CD4-positive, alpha-beta memory T cell (primary cell): ENCODE measurements at regions not wholly inside any gene's neighbourhood (a gene's known extent, or its start where the extent isn't known, plus 50 kb on each side); places are given as distances from the start of the nearest gene placed in this dataset.
A peak's percentile ranks its signal among the peaks of the same experiment; 100 is the strongest.

ENCODE experiments used
- CTCF ChIA-PET: fragments of 350-600 bp; sonication (Branson Sonifier 250); formaldehyde crosslinking; loops from one replicate; lab custom pipeline; 2021; ENCODE audit warnings: inconsistent platforms; ENCODE audit not compliant: partially characterized antibody; lab: Charles Lee
- POLR2A ChIA-PET: fragments of 350-600 bp; sonication (Branson Sonifier 250); formaldehyde crosslinking; loops from one replicate; lab custom pipeline; 2021; ENCODE audit not compliant: partially characterized antibody; lab: Charles Lee
- DNase-seq, 5 donors: peaks; one replicate each; pipeline versions ENCODE4 v3.0.0 to v3.0.0-alpha.2; 2020 to 2022; ENCODE audit warnings: mixed read lengths in 1 of 5
- H3K27ac ChIP-seq: one replicate; pipeline ENCODE4 v1.7.0; 2013; ENCODE audit warnings: low read depth, low read length
- H3K27me3 ChIP-seq: 2 replicates; pipeline ENCODE4 v1.7.0; 2013; ENCODE audit warnings: mild to moderate bottlenecking, low read length, moderate library complexity; ENCODE audit not compliant: insufficient read depth
- H3K36me3 ChIP-seq: 2 replicates; pipeline ENCODE4 v1.7.0; 2013; ENCODE audit warnings: mild to moderate bottlenecking, low read length, moderate library complexity; ENCODE audit not compliant: insufficient read depth
- H3K4me1 ChIP-seq: 2 replicates; pipeline ENCODE4 v1.7.0; 2013; ENCODE audit warnings: mild to moderate bottlenecking, low read length, moderate library complexity; ENCODE audit not compliant: insufficient read depth
- H3K4me3 ChIP-seq, 2 donors: one replicate each; pipeline ENCODE4 v1.7.0; 2013; ENCODE audit warnings: low read length in 2 of 2, mild to moderate bottlenecking in 1 of 2
- H3K9me3 ChIP-seq, 2 donors: one replicate each; pipeline ENCODE4 v1.7.0; 2013; ENCODE audit warnings: low read length in 2 of 2, control low read depth in 1 of 2; ENCODE audit not compliant: control insufficient read depth in 1 of 2
- H3K27ac Mint-ChIP-seq, 7 donors: one replicate each; pipeline ENCODE4 v1.8.0; 2020 to 2021; ENCODE audit warnings: mixed read lengths in 7 of 7, mild to moderate bottlenecking in 6 of 7, inconsistent platforms in 3 of 7, moderate library complexity in 3 of 7
- H3K27me3 Mint-ChIP-seq, 2 donors: one replicate each; pipeline ENCODE4 v1.8.0; 2020 to 2021; ENCODE audit warnings: mixed read lengths in 2 of 2
- H3K36me3 Mint-ChIP-seq, 2 donors: one replicate each; pipeline ENCODE4 v1.8.0; 2020 to 2021; ENCODE audit warnings: mixed read lengths in 2 of 2, inconsistent platforms in 1 of 2, mild to moderate bottlenecking in 1 of 2
- H3K4me1 Mint-ChIP-seq, 4 donors: one replicate each; pipeline ENCODE4 v1.8.0; 2020 to 2021; ENCODE audit warnings: mixed read lengths in 4 of 4, mild to moderate bottlenecking in 1 of 4
- H3K4me3 Mint-ChIP-seq, 8 donors: one replicate each; pipeline ENCODE4 v1.8.0; 2020 to 2021; ENCODE audit warnings: mixed read lengths in 8 of 8, mild to moderate bottlenecking in 7 of 8, moderate library complexity in 6 of 8, inconsistent platforms in 3 of 8
- H3K9me3 Mint-ChIP-seq, 8 donors: one replicate each; pipeline ENCODE4 v1.8.0; 2020 to 2021; ENCODE audit warnings: mixed read lengths in 8 of 8, mild to moderate bottlenecking in 5 of 8, inconsistent platforms in 3 of 8, moderate library complexity in 1 of 8
- intact Hi-C: fragments of 100-400 bp; cut with micrococcal nuclease; formaldehyde crosslinking; loops from one replicate; pipeline ENCODE4 v1.15.1; 2023

- no peaks in the 10 kb centered on the region for H3K4me1 ChIP-seq
- no peak overlapping the region for H3K27ac ChIP-seq
- intact Hi-C loops: no loop called here
- H3K4me3 Mint-ChIP-seq: no peak overlapping the region
- peaks cover 0 to 2% (median 0%) of the 10 kb centered on the region in 8 donors for H3K9me3 Mint-ChIP-seq
- ChIA-PET POLR2A (no interaction called here), CTCF (no interaction called here)
- peaks cover 0 to 5% (median 2%) of the 10 kb centered on the region in 4 donors for H3K4me1 Mint-ChIP-seq
- no peak for DNase-seq
- H3K27me3 ChIP-seq: no peaks in the 10 kb centered on the region
- H3K9me3 ChIP-seq: no peaks in the 10 kb centered on the region
- H3K27me3 Mint-ChIP-seq: peaks cover 2 to 8% of the 10 kb centered on the region in 2 donors
- no peak overlapping the region for H3K27ac Mint-ChIP-seq
- H3K36me3 ChIP-seq: no peaks in the 10 kb centered on the region
- no peak overlapping the region for H3K4me3 ChIP-seq
- H3K36me3 Mint-ChIP-seq: no peaks in the 10 kb centered on the region
These were observed 158.2 kb upstream of the C14orf180 start for GRCh38 chr14:104421401-104421821.

- no peaks in the 10 kb centered on the region for H3K27me3 ChIP-seq
- H3K9me3 Mint-ChIP-seq: peaks cover 0 to 1% (median 0%) of the 10 kb centered on the region in 8 donors
- H3K4me3 Mint-ChIP-seq: no peak overlapping the region
- H3K4me3 ChIP-seq: no peak overlapping the region
- H3K27me3 Mint-ChIP-seq: peaks cover 2 to 4% of the 10 kb centered on the region in 2 donors
- H3K27ac ChIP-seq: no peak overlapping the region
- ChIA-PET CTCF (no interaction called here), POLR2A (no interaction called here)
- peak overlapping the region in 3 of 7 donors; percentile 9 to 78 (median 46) for H3K27ac Mint-ChIP-seq
- no peaks in the 10 kb centered on the region for H3K4me1 ChIP-seq
- peaks cover 0 to 5% (median 2%) of the 10 kb centered on the region in 4 donors for H3K4me1 Mint-ChIP-seq
- no peaks in the 10 kb centered on the region for H3K9me3 ChIP-seq
- H3K36me3 ChIP-seq: no peaks in the 10 kb centered on the region
- DNase-seq: no peak
- intact Hi-C loops: no loop called here
- H3K36me3 Mint-ChIP-seq: no peaks in the 10 kb centered on the region
These were observed 157.4 kb upstream of the C14orf180 start for GRCh38 chr14:104421892-104422828.

- H3K9me3 Mint-ChIP-seq: peaks cover 0 to 1% (median 0%) of the 10 kb centered on the region in 8 donors
- peaks cover 2 to 4% of the 10 kb centered on the region in 2 donors for H3K27me3 Mint-ChIP-seq
- H3K4me1 Mint-ChIP-seq: peaks cover 0 to 5% (median 2%) of the 10 kb centered on the region in 4 donors
- Histone ChIP-seq H3K4me3 (no peak overlapping the region), H3K36me3 (no peaks in the 10 kb centered on the region), H3K9me3 (no peaks in the 10 kb centered on the region), H3K27ac (no peak overlapping the region), H3K27me3 (no peaks in the 10 kb centered on the region), H3K4me1 (no peaks in the 10 kb centered on the region)
- H3K4me3 Mint-ChIP-seq: no peak overlapping the region
- no peaks in the 10 kb centered on the region for H3K36me3 Mint-ChIP-seq
- POLR2A ChIA-PET: no interaction called here
- intact Hi-C loops: no loop called here
- CTCF ChIA-PET: no interaction called here
- no peak overlapping the region for H3K27ac Mint-ChIP-seq
- no peak for DNase-seq
These were observed 156.5 kb upstream of the C14orf180 start for GRCh38 chr14:104422837-104423681.

- peaks cover 0 to 5% (median 3%) of the 10 kb centered on the region in 4 donors for H3K4me1 Mint-ChIP-seq
- Histone ChIP-seq H3K36me3 (no peaks in the 10 kb centered on the region), H3K27ac (no peak overlapping the region), H3K27me3 (no peaks in the 10 kb centered on the region), H3K4me1 (no peaks in the 10 kb centered on the region), H3K9me3 (no peaks in the 10 kb centered on the region), H3K4me3 (no peak overlapping the region)
- DNase-seq: no peak
- no peaks in the 10 kb centered on the region for H3K36me3 Mint-ChIP-seq
- CTCF ChIA-PET: no interaction called here
- H3K27me3 Mint-ChIP-seq: peaks cover 2 to 5% of the 10 kb centered on the region in 2 donors
- peaks cover 0 to 1% (median 0%) of the 10 kb centered on the region in 8 donors for H3K9me3 Mint-ChIP-seq
- intact Hi-C loops: no loop called here
- no peak overlapping the region for H3K27ac Mint-ChIP-seq
- POLR2A ChIA-PET: no interaction called here
- no peak overlapping the region for H3K4me3 Mint-ChIP-seq
These were observed 155.7 kb upstream of the C14orf180 start for GRCh38 chr14:104423701-104424405.

- no peaks in the 10 kb centered on the region for H3K9me3 ChIP-seq
- no peak for DNase-seq
- peaks cover 2 to 7% of the 10 kb centered on the region in 2 donors for H3K27me3 Mint-ChIP-seq
- no peaks in the 10 kb centered on the region for H3K4me1 ChIP-seq
- no peaks in the 10 kb centered on the region for H3K27me3 ChIP-seq
- CTCF ChIA-PET: no interaction called here
- POLR2A ChIA-PET: no interaction called here
- peaks cover 0 to 5% (median 4%) of the 10 kb centered on the region in 4 donors for H3K4me1 Mint-ChIP-seq
- peaks cover 0 to 1% (median 0%) of the 10 kb centered on the region in 8 donors for H3K9me3 Mint-ChIP-seq
- H3K4me3 ChIP-seq: no peak overlapping the region
- intact Hi-C loops: no loop called here
- H3K4me3 Mint-ChIP-seq: no peak overlapping the region
- no peak overlapping the region for H3K27ac ChIP-seq
- no peaks in the 10 kb centered on the region for H3K36me3 Mint-ChIP-seq
- H3K27ac Mint-ChIP-seq: no peak overlapping the region
- no peaks in the 10 kb centered on the region for H3K36me3 ChIP-seq
These were observed 155.0 kb upstream of the C14orf180 start for GRCh38 chr14:104424406-104425072.

GRCh38 chr14:104425171-104425681 lies 154.3 kb upstream of the C14orf180 start:
- no peak overlapping the region for H3K27ac ChIP-seq
- no peak overlapping the region for H3K27ac Mint-ChIP-seq
- H3K4me1 Mint-ChIP-seq: peaks cover 0 to 5% (median 2%) of the 10 kb centered on the region in 4 donors
- H3K36me3 Mint-ChIP-seq: no peaks in the 10 kb centered on the region
- ChIA-PET POLR2A (no interaction called here), CTCF (no interaction called here)
- H3K27me3 ChIP-seq: no peaks in the 10 kb centered on the region
- intact Hi-C loops: no loop called here
- no peaks in the 10 kb centered on the region for H3K36me3 ChIP-seq
- H3K4me3 ChIP-seq: no peak overlapping the region
- peaks cover 0 to 1% (median 0%) of the 10 kb centered on the region in 8 donors for H3K9me3 Mint-ChIP-seq
- DNase-seq: no peak
- no peaks in the 10 kb centered on the region for H3K4me1 ChIP-seq
- H3K27me3 Mint-ChIP-seq: peaks cover 2 to 7% of the 10 kb centered on the region in 2 donors
- no peaks in the 10 kb centered on the region for H3K9me3 ChIP-seq
- H3K4me3 Mint-ChIP-seq: no peak overlapping the region
